NK-92 treated with Interleukin-12 subunit alpha and Interleukin-12 subunit beta, amount 100 ng/mL, for 24 hours (cell line): ENCODE measurements at regions not wholly inside any gene's neighbourhood (a gene's known extent, or its start where the extent isn't known, plus 50 kb on each side); places are given as distances from the start of the nearest gene placed in this dataset.

ENCODE experiments used
- DNase-seq: peaks from one replicate; lab custom pipeline; 2025; lab: John Stamatoyannopoulos, UW

GRCh38 chr18:38900445-38900844 lies 1334.8 kb upstream of the CELF4 start:
- DNase-seq: no peak

- DNase-seq: no peak
Measured at GRCh38 chr18:38900031-38900430, 1334.4 kb upstream of the CELF4 start.

- no peak for DNase-seq
Measured at GRCh38 chr18:38899252-38899651, 1333.7 kb upstream of the CELF4 start.

- no peak for DNase-seq
Measured at GRCh38 chr18:38898167-38898566, 1332.6 kb upstream of the CELF4 start.

GRCh38 chr18:38895560-38895959 lies 1330.0 kb upstream of the CELF4 start:
- no peak for DNase-seq

GRCh38 chr18:38887671-38888020 lies 1322.0 kb upstream of the CELF4 start:
- DNase-seq: no peak

- no peak for DNase-seq
Measured at GRCh38 chr18:38886861-38887670, 1321.5 kb upstream of the CELF4 start.

- no peak for DNase-seq
Measured at GRCh38 chr18:38886235-38886634, 1320.6 kb upstream of the CELF4 start.

GRCh38 chr18:38884050-38884449 lies 1318.5 kb upstream of the CELF4 start:
- DNase-seq: no peak

- no peak for DNase-seq
Measured at GRCh38 chr18:38883111-38883510, 1317.5 kb upstream of the CELF4 start.

- DNase-seq: no peak
Measured at GRCh38 chr18:38879871-38880270, 1314.3 kb upstream of the CELF4 start.

GRCh38 chr18:38872342-38872741 lies 1306.7 kb upstream of the CELF4 start:
- no peak for DNase-seq

GRCh38 chr18:38868757-38869156 lies 1303.2 kb upstream of the CELF4 start:
- DNase-seq: no peak

GRCh38 chr18:38867680-38868079 lies 1302.1 kb upstream of the CELF4 start:
- DNase-seq: no peak

GRCh38 chr18:38851526-38851925 lies 1285.9 kb upstream of the CELF4 start:
- DNase-seq: no peak

GRCh38 chr18:38847326-38847725 lies 1281.7 kb upstream of the CELF4 start:
- no peak for DNase-seq

- DNase-seq: no peak
Measured at GRCh38 chr18:38843291-38843690, 1277.7 kb upstream of the CELF4 start.

GRCh38 chr18:38826247-38826646 lies 1260.6 kb upstream of the CELF4 start:
- DNase-seq: no peak

GRCh38 chr18:38811209-38811608 lies 1245.6 kb upstream of the CELF4 start:
- no peak for DNase-seq

- DNase-seq: no peak
Measured at GRCh38 chr18:38810789-38811188, 1245.2 kb upstream of the CELF4 start.

GRCh38 chr18:38807915-38808314 lies 1242.3 kb upstream of the CELF4 start:
- DNase-seq: no peak

GRCh38 chr18:38805256-38805655 lies 1239.7 kb upstream of the CELF4 start:
- DNase-seq: no peak

GRCh38 chr18:38801640-38802039 lies 1236.0 kb upstream of the CELF4 start:
- no peak for DNase-seq

GRCh38 chr18:38796762-38797161 lies 1231.2 kb upstream of the CELF4 start:
- DNase-seq: no peak
